SK-N-SH (cell line): ENCODE measurements at regions not wholly inside any gene's neighbourhood (a gene's known extent, or its start where the extent isn't known, plus 50 kb on each side); places are given as distances from the start of the nearest gene placed in this dataset.

ENCODE experiments used
- CTCF ChIP-seq: fragments of 200-600 bp; sonication (generic); IDR thresholded peaks from 2 replicates; pipeline ENCODE4 v1.6.1; 2017; ENCODE audit warnings: antibody characterized with exemption, mild to moderate bottlenecking, moderate library complexity
- EP300 ChIP-seq, 2 experiments: IDR thresholded peaks; 2 replicates each; pipeline versions ENCODE4 v1.4.0 to v1.6.1; 2012; ENCODE audit warnings: borderline replicate concordance in 1 of 2, low read depth in 1 of 2, low read length in 1 of 2
- FOXM1 ChIP-seq: IDR thresholded peaks from 2 replicates; pipeline ENCODE4 v1.4.0; 2012; ENCODE audit warnings: low read depth, mild to moderate bottlenecking
- IRF3 ChIP-seq: fragments of 150-350 bp; IDR thresholded peaks from 2 replicates; pipeline ENCODE4 v1.6.1; 2016; ENCODE audit warnings: mild to moderate bottlenecking, low read depth, low read length
- JUND ChIP-seq: IDR thresholded peaks from 2 replicates; pipeline ENCODE4 v1.4.0; 2012
- NFIC ChIP-seq: IDR thresholded peaks from 2 replicates; pipeline ENCODE4 v1.4.0; 2012; ENCODE audit warnings: borderline replicate concordance
- PBX3 ChIP-seq: IDR thresholded peaks from 2 replicates; pipeline ENCODE4; 2012
- POLR2AphosphoS5 ChIP-seq: IDR thresholded peaks from 2 replicates; pipeline ENCODE4 v1.6.1; 2012; ENCODE audit warnings: low read depth, low read length
- RAD21 ChIP-seq: IDR thresholded peaks from 2 replicates; pipeline ENCODE4 v1.6.1; 2012; ENCODE audit warnings: mild to moderate bottlenecking, low read length
- RCOR1 ChIP-seq: fragments of 150-350 bp; IDR thresholded peaks from 2 replicates; pipeline ENCODE4 v1.6.1; 2017; ENCODE audit warnings: antibody characterized with exemption, low read length
- TAF1 ChIP-seq: IDR thresholded peaks from 2 replicates; pipeline ENCODE4 v1.6.1; 2012; ENCODE audit warnings: low read depth, mild to moderate bottlenecking, low read length, moderate library complexity, borderline replicate concordance
- TCF12 ChIP-seq: IDR thresholded peaks from 2 replicates; pipeline ENCODE4 v1.4.0; 2012
- USF1 ChIP-seq: IDR thresholded peaks from 2 replicates; pipeline ENCODE4 v1.4.0; 2012; ENCODE audit warnings: low read depth, borderline replicate concordance
- USF2 ChIP-seq: fragments of 150-350 bp; IDR thresholded peaks from 2 replicates; pipeline ENCODE4 v1.6.1; 2017; ENCODE audit warnings: antibody characterized with exemption, low read length, low read depth, borderline replicate concordance

GRCh38 chr1:29671446-29672356, 435.4 kb downstream of the PTPRU start:
- TF ChIP-seq CTCF (no peak), RAD21 (no peak), PBX3 (no peak), IRF3 (no peak), JUND (no peak), POLR2AphosphoS5 (no peak), USF1 (no peak), TCF12 (no peak), FOXM1 (no peak), EP300 (IDR thresholded peaks at IDR 0.05; ENCODE audit: borderline replicate concordance in 1 of 2, low read depth in 1 of 2, low read length in 1 of 2) (no peak), USF2 (no peak), RCOR1 (no peak), NFIC (no peak), TAF1 (no peak)
